K562 (cell line): ENCODE measurements at regions not wholly inside any gene's neighbourhood (a gene's known extent, or its start where the extent isn't known, plus 50 kb on each side); places are given as distances from the start of the nearest gene placed in this dataset.

Source experiments
- ATAC-seq: fragments of 200-7000 bp; cut with Tn5 transposase; 3 replicates; pipeline ENCODE4 v1.9.1; 2020; ENCODE audit warnings: moderate library complexity
- BruUV-seq: library from RNA; stranded (reverse); fragments of 400-500 nt; replicated peaks from 2 replicates; lab custom pipeline; 2021; lab: Mats Ljungman, UMichigan
- CTCF ChIA-PET: fragments of 300-600 bp; formaldehyde crosslinking; extraction: SDS; loops from one replicate; lab custom pipeline; 2021; ENCODE audit warnings: low intra/inter-chr PET ratio; lab: Yijun Ruan, JAX
- POLR2A ChIA-PET: fragments of 300-600, 350-650 bp; sonication (Branson Sonifier 250); formaldehyde crosslinking; extraction: SDS; loops from one replicate; lab custom pipeline; 2021; ENCODE audit warnings: antibody characterized with exemption, inconsistent platforms; lab: Yijun Ruan, JAX
- DNase-seq, 4 experiments: peaks; one replicate each; pipeline versions ENCODE4 v3.0.0 to v3.0.0-alpha.2; 2011 to 2018; ENCODE audit warnings: low spot score in 3 of 4, mixed read lengths in 3 of 4; ENCODE audit errors: extremely low read depth in 1 of 4
- FAIRE-seq: peaks from 2 replicates; lab custom pipeline; 2011; peaks lifted over from hg19 to GRCh38; lab: Jason Lieb, UNC
- H2AFZ ChIP-seq: 2 replicates; pipeline ENCODE4 v1.6.0; 2011; ENCODE audit warnings: low read depth, low read length, control low read depth, inconsistent platforms
- H3K27ac ChIP-seq: fragments of 200-600 bp; 3 replicates; pipeline ENCODE4 v1.8.0; 2011; ENCODE audit warnings: low read depth, mild to moderate bottlenecking, control low read depth, inconsistent platforms, low read length, moderate library complexity, mixed read lengths; ENCODE audit errors: extremely low read depth
- H3K27me3 ChIP-seq, 2 experiments: fragments of 300-600 bp in 1 of 2; 2 replicates in 1 of 2; 3 replicates in 1 of 2; pipeline versions ENCODE4 v1.6.0 to v1.8.0; 2011; ENCODE audit warnings: inconsistent platforms in 2 of 2, low read length in 2 of 2, mild to moderate bottlenecking in 1 of 2, mixed read lengths in 1 of 2, moderate library complexity in 1 of 2; ENCODE audit not compliant: control insufficient read depth in 2 of 2, insufficient read depth in 2 of 2
- H3K36me3 ChIP-seq: fragments of 300-600 bp; 3 replicates; pipeline ENCODE4 v1.8.0; 2011; ENCODE audit warnings: mild to moderate bottlenecking, low read length, inconsistent platforms; ENCODE audit not compliant: control insufficient read depth, insufficient read depth
- H3K4me1 ChIP-seq, 2 experiments: fragments of 200-600 bp in 1 of 2; replicated peaks in 1 of 2; 2 replicates in 1 of 2; 3 replicates in 1 of 2; pipeline versions ENCODE4 v1.5.1 to v1.8.0; 2011; ENCODE audit warnings: inconsistent platforms in 2 of 2, low read length in 2 of 2, mild to moderate bottlenecking in 1 of 2, mixed read lengths in 1 of 2, moderate library complexity in 1 of 2; ENCODE audit not compliant: control insufficient read depth in 2 of 2, insufficient read depth in 2 of 2
- H3K4me2 ChIP-seq: 2 replicates; pipeline ENCODE4 v1.6.1; 2011; ENCODE audit warnings: low read length, control low read depth, inconsistent platforms, mixed read lengths; ENCODE audit not compliant: insufficient read depth
- H3K4me3 ChIP-seq: fragments of 200-600 bp; sonication (generic), shearing (Covaris generic); 2 replicates; pipeline ENCODE4 v1.5.1; 2016; ENCODE audit warnings: control low read depth, inconsistent platforms
- H3K79me2 ChIP-seq: fragments of 200-600 bp; 3 replicates; pipeline ENCODE4 v1.8.0; 2011; ENCODE audit warnings: low read length, inconsistent platforms; ENCODE audit not compliant: control insufficient read depth, insufficient read depth
- H3K9ac ChIP-seq, 2 experiments: 2 replicates each; pipeline versions ENCODE4 v1.6.0 to v1.6.1; 2011; ENCODE audit warnings: low read depth in 2 of 2, low read length in 2 of 2, control low read depth in 1 of 2, inconsistent platforms in 1 of 2, mild to moderate bottlenecking in 1 of 2, mixed read lengths in 1 of 2; ENCODE audit not compliant: insufficient read depth in 1 of 2
- H3K9me1 ChIP-seq: one replicate; pipeline ENCODE4 v1.6.0; 2011; ENCODE audit warnings: inconsistent platforms, mild to moderate bottlenecking, low read length, moderate library complexity; ENCODE audit not compliant: control insufficient read depth, insufficient read depth
- H3K9me3 ChIP-seq: replicated peaks from 2 replicates; pipeline ENCODE4 v1.5.1; 2011; ENCODE audit warnings: low read depth, low read length, inconsistent platforms; ENCODE audit not compliant: control insufficient read depth, insufficient read depth
- H4K20me1 ChIP-seq: replicated peaks from 2 replicates; pipeline ENCODE4 v1.6.1; 2011; ENCODE audit warnings: low read length, inconsistent platforms, mixed read lengths; ENCODE audit not compliant: control insufficient read depth, insufficient read depth
- CTBP1 ChIP-seq: fragments of 450-650 bp; IDR thresholded peaks from 2 replicates; pipeline ENCODE4 v1.6.1; 2016; ENCODE audit warnings: borderline replicate concordance
- EP300 ChIP-seq: IDR thresholded peaks from 2 replicates; pipeline ENCODE4 v1.6.1; 2012; ENCODE audit warnings: low read length, improper control_type of control experiment
- FOXJ3 ChIP-seq: sonication (generic); formaldehyde crosslinking; IDR thresholded peaks from 2 replicates; pipeline ENCODE4 v1.4.0; 2020; ENCODE audit warnings: mild to moderate bottlenecking, missing genetic modification reagents
- GATAD2A ChIP-seq: fragments of 450-650 bp; IDR thresholded peaks from 2 replicates; pipeline ENCODE4 v1.6.1; 2017
- IFI16 ChIP-seq: fragments of 250-450 bp; sonication (Bioruptor Pico); IDR thresholded peaks from 2 replicates; pipeline ENCODE4 v2.1.2; 2022; ENCODE audit warnings: mild to moderate bottlenecking, inconsistent platforms
- MBD2 ChIP-seq: sonication (generic); IDR thresholded peaks from 2 replicates; pipeline ENCODE4 v1.6.1; 2016; ENCODE audit warnings: low read depth, borderline replicate concordance
- RBBP5 ChIP-seq: fragments of 200-600 bp; sonication (generic); IDR thresholded peaks from 2 replicates; pipeline ENCODE4 v1.6.1; 2012; ENCODE audit warnings: borderline replicate concordance, mild to moderate bottlenecking, low read length, control low read depth, inconsistent platforms; ENCODE audit not compliant: insufficient read depth, poor library complexity, severe bottlenecking
- SAFB2 ChIP-seq: fragments of 200-400 bp; formaldehyde crosslinking; IDR thresholded peaks from 2 replicates; pipeline ENCODE4 v1.6.1; 2018; ENCODE audit warnings: borderline replicate concordance, low read length, low read depth, moderate library complexity; ENCODE audit not compliant: severe bottlenecking
- SMARCA4 ChIP-seq: fragments of 450-650 bp; IDR thresholded peaks from 2 replicates; pipeline ENCODE4 v1.6.1; 2016
- SRSF3 ChIP-seq: fragments of 200-400 bp; formaldehyde crosslinking; IDR thresholded peaks from 2 replicates; pipeline ENCODE4 v1.6.1; 2016; ENCODE audit warnings: mild to moderate bottlenecking, low read length, moderate library complexity; ENCODE audit not compliant: insufficient read depth
- WGBS: fragments of 100-300 bp; shearing (Covaris generic); methylation state at CpG from one replicate; pipeline ENCODE4 v1.1.6; 2016; ENCODE audit warnings: low coverage, mixed read lengths; ENCODE audit not compliant: insufficient coverage; ENCODE audit errors: missing lambda C conversion rate; 5-methylcytosine and 5-hydroxymethylcytosine counted together
- in situ Hi-C: fragments of 300-500 bp; cut with MboI; formaldehyde crosslinking; loops from 4 replicates; pipeline ENCODE4 v1.15.0; 2018; ENCODE audit warnings: inconsistent platforms, mixed read lengths
- intact Hi-C: fragments of 100-400 bp; cut with micrococcal nuclease; formaldehyde crosslinking; loops from 2 replicates; pipeline ENCODE4 v1.14.2; 2022
- TF ChIP-seq, protein P1 (sequence below): fragments of 150-350 bp; IDR thresholded peaks from 2 replicates; pipeline ENCODE4 v1.6.1; 2014; ENCODE audit warnings: low read depth, mild to moderate bottlenecking, low read length, borderline replicate concordance

DNA sequence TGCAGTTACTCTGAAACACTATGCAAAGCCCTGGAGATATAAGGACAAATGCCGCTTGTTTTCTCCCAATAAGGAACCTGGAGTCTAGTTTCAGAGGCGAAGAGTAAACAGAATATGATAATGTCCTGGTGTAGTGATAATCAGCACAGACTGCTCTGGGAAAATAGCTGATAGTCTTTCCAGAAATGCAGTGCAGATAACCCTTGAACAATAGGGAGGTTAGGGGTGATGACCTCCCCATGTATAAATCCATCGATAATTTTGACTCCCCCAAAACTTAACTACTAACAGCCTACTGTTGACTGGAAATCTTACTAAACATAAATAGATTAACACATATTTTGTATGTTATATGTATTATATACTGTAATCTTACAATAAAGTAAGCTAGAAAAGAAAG, 1280.9 kb upstream of the TENM3 start:
- ATAC-seq (no peak), FAIRE-seq (no peak), DNase-seq (no peak)
- no peak overlapping the region for H3K4me2 ChIP-seq
- TF ChIP-seq RBBP5: no peak
- WGBS: 0% methylated on average over 3 of the region's 3 CpGs
- no peaks in the 10 kb centered on the region for H3K9me1 ChIP-seq
- intact Hi-C loops (no loop called here), in situ Hi-C loops (no loop called here)
- no peaks in the 10 kb centered on the region for H3K36me3 ChIP-seq
- no peaks in the 10 kb centered on the region for H3K79me2 ChIP-seq
- H3K27ac ChIP-seq: no peak overlapping the region
- BruUV-seq: no TSS peak
- CTCF ChIA-PET: no interaction called here
- H2AFZ ChIP-seq: no peak overlapping the region
- POLR2A ChIA-PET: interaction anchor here (0.7 kb wide), 1 partner anchor 151 kb away, joined by 3 read pairs; no protein-coding TSS in a partner anchor
- H3K4me3 ChIP-seq: no peak overlapping the region
- no peaks in the 10 kb centered on the region; the same call in 1 of the 2 replicates for H3K9me3 ChIP-seq
- H4K20me1 ChIP-seq: no peaks in the 10 kb centered on the region
- H3K9ac ChIP-seq: no peak overlapping the region
- no peaks in the 10 kb centered on the region for H3K27me3 ChIP-seq
- H3K4me1 ChIP-seq: no peaks in the 10 kb centered on the region

DNA sequence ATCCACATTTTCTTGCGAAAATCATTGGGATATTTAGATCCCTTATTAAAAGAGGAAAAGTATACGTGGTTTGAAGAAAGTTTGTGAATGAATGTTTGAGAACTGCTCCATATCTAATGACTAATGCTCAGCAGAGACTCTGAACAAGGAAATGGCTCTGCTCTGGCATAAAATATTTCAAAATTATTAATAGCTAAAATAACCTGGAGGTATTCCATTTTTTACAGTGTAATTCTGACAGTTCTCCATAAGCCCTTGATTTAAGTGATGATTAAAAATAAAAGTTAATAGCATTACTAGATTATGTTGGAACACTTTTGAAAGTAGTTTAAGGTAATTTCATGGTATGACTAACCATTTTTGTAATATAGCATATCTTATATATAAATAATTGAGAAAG, 1276.9 kb upstream of the TENM3 start:
- no peak overlapping the region for H3K4me2 ChIP-seq
- TF ChIP-seq EP300 (no peak), SMARCA4 (no peak), MBD2 (no peak), IFI16 (CRISPR knock-in tag) (no peak), GATAD2A (no peak), FOXJ3 (CRISPR knock-in tag) (no peak), SAFB2 (no peak), CTBP1 (no peak), SRSF3 (no peak)
- TF ChIP-seq, protein P1, sequence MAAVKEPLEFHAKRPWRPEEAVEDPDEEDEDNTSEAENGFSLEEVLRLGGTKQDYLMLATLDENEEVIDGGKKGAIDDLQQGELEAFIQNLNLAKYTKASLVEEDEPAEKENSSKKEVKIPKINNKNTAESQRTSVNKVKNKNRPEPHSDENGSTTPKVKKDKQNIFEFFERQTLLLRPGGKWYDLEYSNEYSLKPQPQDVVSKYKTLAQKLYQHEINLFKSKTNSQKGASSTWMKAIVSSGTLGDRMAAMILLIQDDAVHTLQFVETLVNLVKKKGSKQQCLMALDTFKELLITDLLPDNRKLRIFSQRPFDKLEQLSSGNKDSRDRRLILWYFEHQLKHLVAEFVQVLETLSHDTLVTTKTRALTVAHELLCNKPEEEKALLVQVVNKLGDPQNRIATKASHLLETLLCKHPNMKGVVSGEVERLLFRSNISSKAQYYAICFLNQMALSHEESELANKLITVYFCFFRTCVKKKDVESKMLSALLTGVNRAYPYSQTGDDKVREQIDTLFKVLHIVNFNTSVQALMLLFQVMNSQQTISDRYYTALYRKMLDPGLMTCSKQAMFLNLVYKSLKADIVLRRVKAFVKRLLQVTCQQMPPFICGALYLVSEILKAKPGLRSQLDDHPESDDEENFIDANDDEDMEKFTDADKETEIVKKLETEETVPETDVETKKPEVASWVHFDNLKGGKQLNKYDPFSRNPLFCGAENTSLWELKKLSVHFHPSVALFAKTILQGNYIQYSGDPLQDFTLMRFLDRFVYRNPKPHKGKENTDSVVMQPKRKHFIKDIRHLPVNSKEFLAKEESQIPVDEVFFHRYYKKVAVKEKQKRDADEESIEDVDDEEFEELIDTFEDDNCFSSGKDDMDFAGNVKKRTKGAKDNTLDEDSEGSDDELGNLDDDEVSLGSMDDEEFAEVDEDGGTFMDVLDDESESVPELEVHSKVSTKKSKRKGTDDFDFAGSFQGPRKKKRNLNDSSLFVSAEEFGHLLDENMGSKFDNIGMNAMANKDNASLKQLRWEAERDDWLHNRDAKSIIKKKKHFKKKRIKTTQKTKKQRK: no peak
- TF ChIP-seq, all 486 proteins: peak for 0
- Histone ChIP-seq H2AFZ (no peak overlapping the region), H4K20me1 (no peaks in the 10 kb centered on the region), H3K36me3 (no peaks in the 10 kb centered on the region), H3K9me1 (no peaks in the 10 kb centered on the region), H3K27ac (no peak overlapping the region), H3K79me2 (no peaks in the 10 kb centered on the region), H3K9me3 (no peaks in the 10 kb centered on the region; the same call in 1 of the 2 replicates), H3K4me1 (no peaks in the 10 kb centered on the region), H3K4me3 (no peak overlapping the region), H3K27me3 (no peaks in the 10 kb centered on the region), H3K9ac (no peak overlapping the region)
- ChIA-PET CTCF (no interaction called here), POLR2A (no interaction called here)
- in situ Hi-C loops (no loop called here), intact Hi-C loops (no loop called here)
- DNase-seq (no peak), ATAC-seq (no peak), FAIRE-seq (no peak)
- BruUV-seq: no TSS peak
- 0% methylated on average over 2 of the region's 2 CpGs for WGBS
